PC-3 (cell line): ENCODE measurements at regions not wholly inside any gene's neighbourhood (a gene's known extent, or its start where the extent isn't known, plus 50 kb on each side); places are given as distances from the start of the nearest gene placed in this dataset.

ENCODE experiments used
- ATAC-seq: fragments of 200-7000 bp; cut with Tn5 transposase; 2 replicates; pipeline ENCODE4 v1.9.1; 2020; ENCODE audit warnings: mild to moderate bottlenecking, moderate library complexity
- BruUV-seq: library from RNA; stranded (reverse); fragments of 400-500 nt; replicated peaks from 2 replicates; lab custom pipeline; 2021; lab: Mats Ljungman, UMichigan
- CTCF ChIA-PET: fragments of 300-600 bp; sonication (Branson Sonifier 250); formaldehyde crosslinking; loops from one replicate; lab custom pipeline; 2022; ENCODE audit warnings: antibody characterized with exemption; lab: Charles Lee
- POLR2A ChIA-PET: fragments of 300-600 bp; sonication (Branson Sonifier 250); formaldehyde crosslinking; loops from one replicate; lab custom pipeline; 2022; ENCODE audit warnings: antibody characterized with exemption; ENCODE audit not compliant: unreplicated experiment; lab: Charles Lee
- DNase-seq: peaks from one replicate; pipeline ENCODE4 v3.0.0-alpha.2; 2015
- H2AFZ ChIP-seq: fragments of 300-600 bp; sonication (generic); 2 replicates; pipeline ENCODE4 v1.6.0; 2016; ENCODE audit warnings: antibody characterized with exemption, low read length
- H3F3A ChIP-seq: fragments of 300-600 bp; sonication (generic); one replicate; pipeline ENCODE4 v1.6.0; 2017; ENCODE audit warnings: antibody characterized with exemption, low read length, control low read depth, mild to moderate bottlenecking; ENCODE audit not compliant: unreplicated experiment
- H3K27ac ChIP-seq: fragments of 300-600 bp; sonication (generic); 2 replicates; pipeline ENCODE4 v1.5.1; 2016; ENCODE audit warnings: mild to moderate bottlenecking, low read length
- H3K27me3 ChIP-seq: fragments of 300-600 bp; sonication (generic); 2 replicates; pipeline ENCODE4 v1.6.1; 2016; ENCODE audit warnings: low read length, mixed read lengths
- H3K36me3 ChIP-seq: fragments of 300-600 bp; sonication (generic); 2 replicates; pipeline ENCODE4 v1.6.1; 2016; ENCODE audit warnings: low read depth, mixed run types, low read length, mixed read lengths
- H3K4me1 ChIP-seq: fragments of 300-600 bp; sonication (generic); 2 replicates; pipeline ENCODE4 v1.5.1; 2016; ENCODE audit warnings: low read length; ENCODE audit not compliant: insufficient read depth
- H3K4me2 ChIP-seq: fragments of 300-600 bp; sonication (generic); 2 replicates; pipeline ENCODE4 v1.6.0; 2016; ENCODE audit warnings: low read length
- H3K4me3 ChIP-seq: fragments of 300-600 bp; sonication (generic); 2 replicates; pipeline ENCODE4 v1.5.1; 2016; ENCODE audit warnings: mild to moderate bottlenecking, low read length, mixed read lengths
- H3K79me2 ChIP-seq: fragments of 300-600 bp; sonication (generic); 2 replicates; pipeline ENCODE4 v1.6.1; 2017; ENCODE audit warnings: low read length, mixed read lengths
- H3K9ac ChIP-seq: fragments of 300-600 bp; sonication (generic); 2 replicates; pipeline ENCODE4 v1.6.0; 2016; ENCODE audit warnings: mild to moderate bottlenecking, low read length
- H3K9me2 ChIP-seq: fragments of 300-600 bp; sonication (generic); replicated peaks from 2 replicates; pipeline ENCODE4 v1.6.1; 2016; ENCODE audit warnings: mixed run types, low read length, mixed read lengths
- H3K9me3 ChIP-seq: fragments of 300-600 bp; sonication (generic); 2 replicates; pipeline ENCODE4 v1.6.1; 2016; ENCODE audit warnings: low read length, mixed read lengths
- H4K20me1 ChIP-seq: fragments of 300-600 bp; sonication (generic); 2 replicates; pipeline ENCODE4 v1.6.1; 2016; ENCODE audit warnings: low read length, mixed read lengths
- CTCF ChIP-seq: fragments of 300-600 bp; sonication (generic); conservative IDR thresholded peaks from 2 replicates; pipeline ENCODE4 v1.5.1; 2017; ENCODE audit warnings: antibody characterized with exemption, low read depth, mild to moderate bottlenecking, low read length
- EZH2 ChIP-seq: fragments of 300-600 bp; sonication (generic); IDR thresholded peaks from one replicate; pipeline ENCODE4 v1.6.1; 2017; ENCODE audit warnings: antibody characterized with exemption, mild to moderate bottlenecking, low read length; ENCODE audit not compliant: unreplicated experiment
- EZH2phosphoT487 ChIP-seq: fragments of 300-600 bp; sonication (generic); IDR thresholded peaks from 2 replicates; pipeline ENCODE4 v1.6.1; 2018; ENCODE audit warnings: mild to moderate bottlenecking, antibody characterized with exemption, low read length, borderline replicate concordance
- intact Hi-C: fragments of 100-400 bp; cut with micrococcal nuclease; formaldehyde crosslinking; loops from 2 replicates; pipeline ENCODE4 v1.9.0; 2023

- POLR2A ChIA-PET, result no interaction called here
- TF ChIP-seq EZH2 (no peak), CTCF (no peak), EZH2phosphoT487 (no peak)
- Histone ChIP-seq H3K4me3 (no peak overlapping the region), H3K9me3 (no peaks in the 10 kb centered on the region), H3K27ac (no peak overlapping the region), H2AFZ (0 out of 2 replicates have a peak overlapping the region, but pooled peaks have one; percentile 45), H3K4me2 (no peak overlapping the region), H3K79me2 (no peaks in the 10 kb centered on the region), H3K9me2 (no peaks in the 10 kb centered on the region), H3K36me3 (no peaks in the 10 kb centered on the region), H3K9ac (no peak overlapping the region), H3F3A (no peaks in the 10 kb centered on the region), H3K4me1 (no peaks in the 10 kb centered on the region), H4K20me1 (no peaks in the 10 kb centered on the region), H3K27me3 (no peaks in the 10 kb centered on the region)
- intact Hi-C loops, result no loop called here
- no peak for DNase-seq
- CTCF ChIA-PET, result no interaction called here
- no peak for ATAC-seq
- no TSS peak for BruUV-seq
Measured at GRCh38 chr5:105687493-105687892, 1983.2 kb downstream of the EFNA5 start.

DNA sequence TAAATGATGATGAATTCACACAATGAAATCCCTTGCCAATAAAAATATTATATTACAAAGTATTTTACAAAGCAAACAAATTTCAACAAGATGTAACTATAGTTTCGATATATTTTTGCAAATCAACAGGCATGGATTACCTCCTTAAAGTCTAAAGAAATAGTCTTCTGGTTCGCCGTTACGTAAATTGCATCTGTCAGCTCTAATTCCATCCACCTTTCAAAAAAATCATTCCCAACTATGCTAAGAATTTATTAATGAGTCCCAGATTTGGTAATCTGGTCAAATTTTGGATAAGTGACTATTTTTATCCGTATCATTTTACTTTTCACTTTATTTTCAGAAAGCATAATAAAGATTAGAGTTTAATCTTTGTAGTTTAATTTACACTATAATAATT lies 1984.9 kb downstream of the EFNA5 start:
- Histone ChIP-seq H4K20me1 (no peaks in the 10 kb centered on the region), H3K79me2 (no peaks in the 10 kb centered on the region), H3K36me3 (no peaks in the 10 kb centered on the region), H3K4me2 (no peak overlapping the region), H3K9me3 (no peaks in the 10 kb centered on the region), H3F3A (no peaks in the 10 kb centered on the region), H3K4me1 (no peaks in the 10 kb centered on the region), H3K27ac (no peak overlapping the region), H3K27me3 (no peaks in the 10 kb centered on the region), H2AFZ (no peak overlapping the region), H3K9ac (no peak overlapping the region), H3K4me3 (no peak overlapping the region), H3K9me2 (no peaks in the 10 kb centered on the region)
- intact Hi-C loops, result no loop called here
- DNase-seq (no peak), ATAC-seq (no peak)
- no TSS peak for BruUV-seq
- POLR2A ChIA-PET, result no interaction called here
- CTCF ChIA-PET, result no interaction called here
- no peak for TF ChIP-seq EZH2phosphoT487
- no peak for TF ChIP-seq EZH2
- no peak for TF ChIP-seq CTCF

DNA sequence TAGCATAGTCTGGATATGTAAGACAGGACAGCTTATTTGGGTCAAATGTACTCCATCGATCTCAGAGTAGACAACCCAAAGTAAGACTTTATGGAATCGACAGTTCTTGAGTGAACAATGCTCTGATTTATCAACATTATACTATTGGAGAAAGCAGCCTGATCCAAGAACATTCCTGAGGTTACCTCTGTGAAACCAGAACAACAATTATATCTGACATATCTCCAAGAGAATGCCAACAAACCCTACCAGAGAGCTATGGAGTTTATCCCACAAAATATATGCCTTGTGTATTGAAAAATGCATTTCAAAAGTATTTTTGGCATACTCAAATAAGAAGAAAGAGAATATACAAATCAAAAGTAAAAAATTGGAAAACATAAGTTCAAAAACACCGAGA lies 1985.9 kb downstream of the EFNA5 start:
- H3K4me3 ChIP-seq, result no peak overlapping the region
- ChIA-PET CTCF (no interaction called here), POLR2A (no interaction called here)
- H3K4me1 ChIP-seq, result no peaks in the 10 kb centered on the region
- no peaks in the 10 kb centered on the region for H3K9me3 ChIP-seq
- H3K4me2 ChIP-seq, result no peak overlapping the region
- no TSS peak for BruUV-seq
- ATAC-seq (no peak), DNase-seq (no peak)
- H3K27ac ChIP-seq, result no peak overlapping the region
- H3K36me3 ChIP-seq, result no peaks in the 10 kb centered on the region
- intact Hi-C loops, result no loop called here
- H4K20me1 ChIP-seq, result no peaks in the 10 kb centered on the region
- no peaks in the 10 kb centered on the region for H3K27me3 ChIP-seq
- no peaks in the 10 kb centered on the region for H3K79me2 ChIP-seq
- H3K9me2 ChIP-seq, result no peaks in the 10 kb centered on the region
- no peak overlapping the region for H3K9ac ChIP-seq
- H3F3A ChIP-seq, result no peaks in the 10 kb centered on the region
- no peak for TF ChIP-seq EZH2
- no peak for TF ChIP-seq EZH2phosphoT487
- TF ChIP-seq CTCF, result no peak
- no peak overlapping the region for H2AFZ ChIP-seq
